AG04450 (cell line): ENCODE measurements at regions not wholly inside any gene's neighbourhood (a gene's known extent, or its start where the extent isn't known, plus 50 kb on each side); places are given as distances from the start of the nearest gene placed in this dataset.

ENCODE experiments used
- CTCF ChIA-PET: fragments of 300-600, 350-600 bp; formaldehyde crosslinking; extraction: SDS; loops from one replicate; lab custom pipeline; 2022; ENCODE audit warnings: antibody characterized with exemption, inconsistent platforms; lab: Charles Lee
- POLR2A ChIA-PET: fragments of 350-600 bp; formaldehyde crosslinking; extraction: SDS; loops from one replicate; lab custom pipeline; 2021; ENCODE audit warnings: antibody characterized with exemption, inconsistent platforms; lab: Yijun Ruan, JAX
- DNase-seq: peaks from one replicate; pipeline ENCODE4 v3.0.0-alpha.2; 2011; ENCODE audit warnings: low read depth, low spot score
- H3K27ac ChIP-seq: one replicate; pipeline ENCODE4 v1.5.1; 2012; ENCODE audit warnings: low read depth, low read length, control low read depth
- H3K27me3 ChIP-seq: one replicate; pipeline ENCODE4 v1.6.0; 2012; ENCODE audit warnings: low read length; ENCODE audit not compliant: control insufficient read depth, insufficient read depth
- H3K4me3 ChIP-seq: 2 replicates; pipeline ENCODE4 v1.5.1; 2011; ENCODE audit warnings: mild to moderate bottlenecking, low read depth, low read length, control low read depth
- H3K9me3 ChIP-seq: 2 replicates; pipeline ENCODE4 v1.5.1; 2012; ENCODE audit warnings: low read length; ENCODE audit not compliant: control insufficient read depth, insufficient read depth
- CTCF ChIP-seq: IDR thresholded peaks from 2 replicates; pipeline ENCODE4 v1.5.1; 2011; ENCODE audit warnings: low read depth, low read length, control low read depth, inconsistent platforms

GRCh38 chr4:100582146-100582545, 64.3 kb upstream of the EMCN start:
- Histone ChIP-seq H3K27ac (no peak overlapping the region), H3K4me3 (no peak overlapping the region), H3K9me3 (no peaks in the 10 kb centered on the region), H3K27me3 (no peaks in the 10 kb centered on the region)
- no peak for TF ChIP-seq CTCF
- ChIA-PET CTCF (no interaction called here), POLR2A (no interaction called here)
- no peak for DNase-seq

- TF ChIP-seq CTCF, result no peak
- no peaks in the 10 kb centered on the region for H3K27me3 ChIP-seq
- H3K27ac ChIP-seq, result no peak overlapping the region
- no peak for DNase-seq
- ChIA-PET CTCF (no interaction called here), POLR2A (no interaction called here)
- no peak overlapping the region for H3K4me3 ChIP-seq
- no peaks in the 10 kb centered on the region for H3K9me3 ChIP-seq
Observed at GRCh38 chr4:100581337-100581736, 63.5 kb upstream of the EMCN start.

- CTCF ChIA-PET, result no interaction called here
Observed at GRCh38 chr4:100576570-100576969, 58.7 kb upstream of the EMCN start.

DNA sequence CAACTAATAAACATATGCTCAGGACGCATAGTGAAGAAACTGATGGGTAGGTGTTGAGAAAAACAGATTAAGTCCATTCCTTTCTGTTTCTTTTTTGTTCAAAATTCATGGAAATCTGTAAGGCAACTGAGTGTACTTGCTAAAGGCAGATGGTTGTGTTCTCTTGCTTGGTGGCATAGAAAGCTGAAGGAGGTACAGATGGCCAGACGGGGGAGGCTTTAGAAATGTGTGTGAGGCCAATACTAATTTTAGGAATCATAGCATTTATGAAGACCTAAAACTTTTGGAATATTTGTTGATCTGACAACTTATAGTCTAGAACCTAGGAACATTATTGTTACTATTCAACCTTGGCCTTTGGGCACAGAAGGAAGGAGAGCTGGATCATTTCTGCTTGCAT, 56.8 kb upstream of the EMCN start:
- Histone ChIP-seq H3K27me3 (no peaks in the 10 kb centered on the region), H3K9me3 (no peaks in the 10 kb centered on the region), H3K27ac (no peak overlapping the region), H3K4me3 (no peak overlapping the region)
- ChIA-PET POLR2A (no interaction called here), CTCF (no interaction called here)
- DNase-seq, result no peak
- no peak for TF ChIP-seq CTCF

More at GRCh38 chr4:100576570-100576969, 58.7 kb upstream of the EMCN start:
- H3K4me3 ChIP-seq, result no peak overlapping the region
- H3K9me3 ChIP-seq, result no peaks in the 10 kb centered on the region
- no peak for TF ChIP-seq CTCF
- no peaks in the 10 kb centered on the region for H3K27me3 ChIP-seq
- no peak overlapping the region for H3K27ac ChIP-seq
- no peak for DNase-seq
- POLR2A ChIA-PET, result no interaction called here

- Histone ChIP-seq H3K9me3 (no peaks in the 10 kb centered on the region; the same call in 1 of the 2 replicates), H3K27ac (no peak overlapping the region), H3K27me3 (no peaks in the 10 kb centered on the region), H3K4me3 (no peak overlapping the region)
- POLR2A ChIA-PET, result no interaction called here
- CTCF ChIA-PET, result interaction anchor here (0.6 kb wide), 1 partner anchor 65 kb away, joined by 4 read pairs; no protein-coding TSS in a partner anchor
- DNase-seq, result no peak
- TF ChIP-seq CTCF, result no peak
Observed at GRCh38 chr4:100569196-100569595, 51.4 kb upstream of the EMCN start.
